Neural cell (in vitro differentiated cells): ENCODE measurements at regions not wholly inside any gene's neighbourhood (a gene's known extent, or its start where the extent isn't known, plus 50 kb on each side); places are given as distances from the start of the nearest gene placed in this dataset.

Experiments
- H2AFZ ChIP-seq: fragments of 200-600, 300-800 bp; sonication (generic), shearing (Covaris generic); 2 replicates; pipeline ENCODE4 v1.6.0; 2014; ENCODE audit warnings: low read depth, mild to moderate bottlenecking, antibody characterized with exemption, low read length, moderate library complexity
- H3F3A ChIP-seq: fragments of 200-600 bp; shearing (Covaris generic); 2 replicates; pipeline ENCODE4 v1.6.1; 2016; ENCODE audit warnings: mild to moderate bottlenecking, moderate library complexity, mixed read lengths, antibody characterized with exemption, low read length; ENCODE audit not compliant: insufficient read depth, poor library complexity, severe bottlenecking
- H3K27ac ChIP-seq: fragments of 200-600, 300-800 bp; sonication (generic), shearing (Covaris generic); 2 replicates; pipeline ENCODE4 v1.5.1; 2014; ENCODE audit warnings: mild to moderate bottlenecking, low read length, moderate library complexity
- H3K27me3 ChIP-seq: fragments of 300-800, 200-600 bp; sonication (generic), shearing (Covaris generic); 2 replicates; pipeline ENCODE4 v1.6.0; 2014; ENCODE audit warnings: mild to moderate bottlenecking, low read depth, low read length, moderate library complexity; ENCODE audit not compliant: insufficient read depth
- H3K36me3 ChIP-seq: fragments of 300-800, 200-600 bp; sonication (generic), shearing (Covaris generic); 2 replicates; pipeline ENCODE4 v1.5.1; 2014; ENCODE audit warnings: mild to moderate bottlenecking, antibody characterized with exemption, low read length, moderate library complexity; ENCODE audit not compliant: insufficient read depth
- H3K4me2 ChIP-seq: fragments of 300-800, 200-600 bp; sonication (generic), shearing (Covaris generic); 2 replicates; pipeline ENCODE4 v1.6.0; 2014; ENCODE audit warnings: mild to moderate bottlenecking, low read length
- H3K4me3 ChIP-seq: fragments of 300-800, 200-600 bp; sonication (generic), shearing (Covaris generic); 2 replicates; pipeline ENCODE4 v1.5.1; 2014; ENCODE audit warnings: mild to moderate bottlenecking, low read length, moderate library complexity
- H3K79me2 ChIP-seq: fragments of 200-600 bp; shearing (Covaris generic); replicated peaks from 2 replicates; pipeline ENCODE4 v1.6.0; 2014; ENCODE audit warnings: mild to moderate bottlenecking, low read length, moderate library complexity; ENCODE audit not compliant: insufficient read depth
- H3K9ac ChIP-seq: fragments of 300-800, 200-600 bp; sonication (generic), shearing (Covaris generic); 2 replicates; pipeline ENCODE4 v1.6.1; 2016; ENCODE audit warnings: mild to moderate bottlenecking, low read length, mixed read lengths
- H3K9me2 ChIP-seq: fragments of 200-600 bp; shearing (Covaris generic); 2 replicates; pipeline ENCODE4 v1.6.1; 2016; ENCODE audit warnings: mild to moderate bottlenecking, low read length, mixed read lengths; ENCODE audit not compliant: insufficient read depth
- H3K9me3 ChIP-seq: fragments of 200-600, 300-800 bp; sonication (generic), shearing (Covaris generic); 2 replicates; pipeline ENCODE4 v1.6.1; 2016; ENCODE audit warnings: mild to moderate bottlenecking, mixed run types, low read length, moderate library complexity, mixed read lengths
- H4K20me1 ChIP-seq: fragments of 200-600 bp; shearing (Covaris generic); 2 replicates; pipeline ENCODE4 v1.6.1; 2016; ENCODE audit warnings: mild to moderate bottlenecking, mixed run types; ENCODE audit not compliant: insufficient read depth
- EP300 ChIP-seq: fragments of 450-650 bp; conservative IDR thresholded peaks from 2 replicates; pipeline ENCODE4 v1.6.1; 2014; ENCODE audit warnings: antibody characterized with exemption, mild to moderate bottlenecking, moderate library complexity; ENCODE audit not compliant: poor library complexity, severe bottlenecking
- EZH2 ChIP-seq: fragments of 200-600, 300-800 bp; shearing (Covaris generic), sonication (generic); IDR thresholded peaks from 2 replicates; pipeline ENCODE4 v1.6.1; 2014; ENCODE audit warnings: antibody characterized with exemption, low read length, borderline replicate concordance, mild to moderate bottlenecking; ENCODE audit not compliant: insufficient read depth, poor library complexity, severe bottlenecking
- MXI1 ChIP-seq: fragments of 450-650 bp; conservative IDR thresholded peaks from 2 replicates; pipeline ENCODE4 v1.6.1; 2014; ENCODE audit warnings: antibody characterized with exemption, mild to moderate bottlenecking; ENCODE audit not compliant: poor library complexity, severe bottlenecking
- POLR2AphosphoS5 ChIP-seq: IDR thresholded peaks from 2 replicates; pipeline ENCODE4 v1.6.1; 2012
- RAD21 ChIP-seq: fragments of 450-650 bp; conservative IDR thresholded peaks from 2 replicates; pipeline ENCODE4 v1.6.1; 2014; ENCODE audit warnings: antibody characterized with exemption, mild to moderate bottlenecking, moderate library complexity
- SMC3 ChIP-seq: fragments of 450-650 bp; conservative IDR thresholded peaks from 2 replicates; pipeline ENCODE4 v1.6.1; 2014; ENCODE audit warnings: antibody characterized with exemption, mild to moderate bottlenecking, moderate library complexity; ENCODE audit not compliant: poor library complexity
- TAF1 ChIP-seq: IDR thresholded peaks from 2 replicates; pipeline ENCODE4 v1.6.1; 2012; ENCODE audit warnings: low read depth
- TF ChIP-seq, protein P1 (sequence below): IDR thresholded peaks from 2 replicates; pipeline ENCODE4 v1.6.1; 2012; ENCODE audit warnings: borderline replicate concordance
- TF ChIP-seq, protein P2 (sequence below): fragments of 450-650 bp; IDR thresholded peaks from 2 replicates; pipeline ENCODE4 v1.5.1; 2014; ENCODE audit warnings: antibody characterized with exemption, mild to moderate bottlenecking, moderate library complexity; ENCODE audit not compliant: poor library complexity, severe bottlenecking

DNA sequence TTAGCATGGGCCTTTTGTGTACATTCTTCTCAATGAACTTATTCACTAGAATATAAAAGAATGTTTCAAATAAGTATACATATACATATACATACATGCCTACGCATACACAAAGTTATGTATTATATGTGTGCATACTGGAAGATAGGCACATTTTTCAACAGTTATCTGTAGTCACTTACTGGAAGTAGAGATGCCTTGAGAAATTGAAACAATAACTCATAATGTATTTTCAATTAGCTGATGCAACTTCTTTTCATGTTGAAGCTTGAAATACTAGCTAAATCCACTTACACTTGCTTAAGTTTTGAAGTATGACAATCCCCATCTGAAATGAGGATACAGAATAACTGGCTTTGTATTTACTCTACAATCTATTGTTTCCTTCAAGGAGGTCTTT is 469.0 kb upstream of the PTGER4 start:
- no peak for TF ChIP-seq MXI1
- TF ChIP-seq SMC3: no peak
- TF ChIP-seq, protein P1, sequence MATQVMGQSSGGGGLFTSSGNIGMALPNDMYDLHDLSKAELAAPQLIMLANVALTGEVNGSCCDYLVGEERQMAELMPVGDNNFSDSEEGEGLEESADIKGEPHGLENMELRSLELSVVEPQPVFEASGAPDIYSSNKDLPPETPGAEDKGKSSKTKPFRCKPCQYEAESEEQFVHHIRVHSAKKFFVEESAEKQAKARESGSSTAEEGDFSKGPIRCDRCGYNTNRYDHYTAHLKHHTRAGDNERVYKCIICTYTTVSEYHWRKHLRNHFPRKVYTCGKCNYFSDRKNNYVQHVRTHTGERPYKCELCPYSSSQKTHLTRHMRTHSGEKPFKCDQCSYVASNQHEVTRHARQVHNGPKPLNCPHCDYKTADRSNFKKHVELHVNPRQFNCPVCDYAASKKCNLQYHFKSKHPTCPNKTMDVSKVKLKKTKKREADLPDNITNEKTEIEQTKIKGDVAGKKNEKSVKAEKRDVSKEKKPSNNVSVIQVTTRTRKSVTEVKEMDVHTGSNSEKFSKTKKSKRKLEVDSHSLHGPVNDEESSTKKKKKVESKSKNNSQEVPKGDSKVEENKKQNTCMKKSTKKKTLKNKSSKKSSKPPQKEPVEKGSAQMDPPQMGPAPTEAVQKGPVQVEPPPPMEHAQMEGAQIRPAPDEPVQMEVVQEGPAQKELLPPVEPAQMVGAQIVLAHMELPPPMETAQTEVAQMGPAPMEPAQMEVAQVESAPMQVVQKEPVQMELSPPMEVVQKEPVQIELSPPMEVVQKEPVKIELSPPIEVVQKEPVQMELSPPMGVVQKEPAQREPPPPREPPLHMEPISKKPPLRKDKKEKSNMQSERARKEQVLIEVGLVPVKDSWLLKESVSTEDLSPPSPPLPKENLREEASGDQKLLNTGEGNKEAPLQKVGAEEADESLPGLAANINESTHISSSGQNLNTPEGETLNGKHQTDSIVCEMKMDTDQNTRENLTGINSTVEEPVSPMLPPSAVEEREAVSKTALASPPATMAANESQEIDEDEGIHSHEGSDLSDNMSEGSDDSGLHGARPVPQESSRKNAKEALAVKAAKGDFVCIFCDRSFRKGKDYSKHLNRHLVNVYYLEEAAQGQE: no peak
- TF ChIP-seq, protein P2, sequence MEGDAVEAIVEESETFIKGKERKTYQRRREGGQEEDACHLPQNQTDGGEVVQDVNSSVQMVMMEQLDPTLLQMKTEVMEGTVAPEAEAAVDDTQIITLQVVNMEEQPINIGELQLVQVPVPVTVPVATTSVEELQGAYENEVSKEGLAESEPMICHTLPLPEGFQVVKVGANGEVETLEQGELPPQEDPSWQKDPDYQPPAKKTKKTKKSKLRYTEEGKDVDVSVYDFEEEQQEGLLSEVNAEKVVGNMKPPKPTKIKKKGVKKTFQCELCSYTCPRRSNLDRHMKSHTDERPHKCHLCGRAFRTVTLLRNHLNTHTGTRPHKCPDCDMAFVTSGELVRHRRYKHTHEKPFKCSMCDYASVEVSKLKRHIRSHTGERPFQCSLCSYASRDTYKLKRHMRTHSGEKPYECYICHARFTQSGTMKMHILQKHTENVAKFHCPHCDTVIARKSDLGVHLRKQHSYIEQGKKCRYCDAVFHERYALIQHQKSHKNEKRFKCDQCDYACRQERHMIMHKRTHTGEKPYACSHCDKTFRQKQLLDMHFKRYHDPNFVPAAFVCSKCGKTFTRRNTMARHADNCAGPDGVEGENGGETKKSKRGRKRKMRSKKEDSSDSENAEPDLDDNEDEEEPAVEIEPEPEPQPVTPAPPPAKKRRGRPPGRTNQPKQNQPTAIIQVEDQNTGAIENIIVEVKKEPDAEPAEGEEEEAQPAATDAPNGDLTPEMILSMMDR: no peak
- H3K9ac ChIP-seq: no peak overlapping the region

DNA sequence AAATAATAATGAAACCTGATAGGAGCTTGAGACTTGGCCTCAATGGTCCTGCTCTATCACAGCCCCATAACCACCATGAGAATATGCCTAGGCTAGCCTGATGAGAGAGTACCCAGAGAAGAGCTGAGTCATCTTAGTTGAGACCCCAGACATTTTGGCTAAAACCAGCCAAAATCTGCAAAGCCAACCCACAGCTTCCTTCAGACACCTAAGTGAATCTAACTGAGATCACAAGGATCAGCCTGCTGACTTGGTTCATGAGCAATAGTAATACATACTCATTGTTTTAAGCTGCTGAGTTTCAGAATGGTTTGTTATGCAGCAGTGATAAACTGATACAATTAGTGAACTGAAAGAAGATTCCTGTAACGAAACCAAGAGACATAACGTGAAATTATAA is 473.7 kb upstream of the PTGER4 start:
- Histone ChIP-seq H3K9me2 (no peaks in the 10 kb centered on the region), H3K27me3 (no peaks in the 10 kb centered on the region), H3K4me2 (no peak overlapping the region), H3K9me3 (no peaks in the 10 kb centered on the region), H4K20me1 (no peaks in the 10 kb centered on the region), H3K79me2 (no peaks in the 10 kb centered on the region), H3K4me3 (no peak overlapping the region), H3K36me3 (no peaks in the 10 kb centered on the region), H3K9ac (no peak overlapping the region), H3K27ac (no peak overlapping the region), H3F3A (no peaks in the 10 kb centered on the region), H2AFZ (no peak overlapping the region)
- TF ChIP-seq, protein P2: no peak
- TF ChIP-seq POLR2AphosphoS5: no peak
- TF ChIP-seq MXI1: no peak

More for the DNA sequence above, 469.0 kb upstream of the PTGER4 start:
- Histone ChIP-seq H3F3A (no peaks in the 10 kb centered on the region), H3K27me3 (no peaks in the 10 kb centered on the region), H3K79me2 (no peaks in the 10 kb centered on the region), H3K9me3 (no peaks in the 10 kb centered on the region), H3K36me3 (no peaks in the 10 kb centered on the region), H2AFZ (no peak overlapping the region), H3K27ac (no peak overlapping the region), H3K9me2 (no peaks in the 10 kb centered on the region), H4K20me1 (no peaks in the 10 kb centered on the region), H3K4me2 (no peak overlapping the region), H3K4me3 (no peak overlapping the region)

DNA sequence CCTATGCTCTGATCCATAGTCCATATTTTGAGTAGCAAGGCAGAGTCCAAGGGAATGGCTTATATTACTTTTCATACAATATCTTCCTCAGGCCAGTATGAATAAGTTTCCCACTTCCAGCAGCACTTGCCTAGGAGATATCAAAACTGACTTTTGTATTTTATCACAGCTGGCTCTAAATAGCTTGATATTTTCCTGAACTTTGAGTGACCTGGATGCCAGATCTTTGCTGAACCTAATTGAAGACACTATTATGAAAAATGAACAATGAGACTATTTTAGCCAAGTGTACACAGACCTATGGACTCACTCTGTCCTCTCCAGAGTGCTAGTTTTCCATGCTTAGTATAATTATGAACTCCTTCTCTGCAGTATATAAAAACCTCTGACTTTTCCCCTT is 475.6 kb upstream of the PTGER4 start:
- Histone ChIP-seq H3K36me3 (no peaks in the 10 kb centered on the region), H3K9ac (no peak overlapping the region), H3F3A (no peaks in the 10 kb centered on the region), H3K4me2 (no peak overlapping the region), H3K79me2 (no peaks in the 10 kb centered on the region), H3K9me3 (no peaks in the 10 kb centered on the region), H2AFZ (no peak overlapping the region), H4K20me1 (no peaks in the 10 kb centered on the region), H3K9me2 (no peaks in the 10 kb centered on the region), H3K4me3 (no peak overlapping the region), H3K27ac (no peak overlapping the region), H3K27me3 (no peaks in the 10 kb centered on the region)
- TF ChIP-seq SMC3 (no peak), EZH2 (no peak), RAD21 (no peak), MXI1 (no peak), EP300 (no peak), TAF1 (no peak), POLR2AphosphoS5 (no peak)
- TF ChIP-seq, protein P2: no peak
- TF ChIP-seq, protein P1: no peak
